WI38 (cell line): ENCODE measurements at regions not wholly inside any gene's neighbourhood (a gene's known extent, or its start where the extent isn't known, plus 50 kb on each side); places are given as distances from the start of the nearest gene placed in this dataset.

Experiments used
- H3K4me3 ChIP-seq: 2 replicates; pipeline ENCODE4 v1.5.1; 2011; ENCODE audit warnings: low read depth, mild to moderate bottlenecking, control low read depth, low read length
- CTCF ChIP-seq: IDR thresholded peaks from 2 replicates; pipeline ENCODE4 v1.5.1; 2012; ENCODE audit warnings: low read depth, mild to moderate bottlenecking, control low read depth, low read length

- H3K4me3 ChIP-seq: no peak overlapping the region
- no peak for TF ChIP-seq CTCF
Observed at GRCh38 chr4:129531253-129531652, 435.3 kb downstream of the C4orf33 start.

- H3K4me3 ChIP-seq: no peak overlapping the region
- TF ChIP-seq CTCF: no peak
Observed at GRCh38 chr4:129532573-129532972, 436.6 kb downstream of the C4orf33 start.

GRCh38 chr4:129543299-129543698, 447.3 kb downstream of the C4orf33 start:
- TF ChIP-seq CTCF: no peak
- no peak overlapping the region for H3K4me3 ChIP-seq

- no peak overlapping the region for H3K4me3 ChIP-seq
- TF ChIP-seq CTCF: no peak
Observed at GRCh38 chr4:129545599-129546278, 449.8 kb downstream of the C4orf33 start.

GRCh38 chr4:129546531-129546930, 450.6 kb downstream of the C4orf33 start:
- H3K4me3 ChIP-seq: no peak overlapping the region
- no peak for TF ChIP-seq CTCF

GRCh38 chr4:129550281-129550785, 454.4 kb downstream of the C4orf33 start:
- TF ChIP-seq CTCF: no peak
- H3K4me3 ChIP-seq: no peak overlapping the region

- no peak overlapping the region for H3K4me3 ChIP-seq
- TF ChIP-seq CTCF: no peak
Observed at GRCh38 chr4:129561280-129561679, 465.3 kb downstream of the C4orf33 start.
